ENCODE measurements at regions not wholly inside any gene's neighbourhood (a gene's known extent, or its start where the extent isn't known, plus 50 kb on each side); places are given as distances from the start of the nearest gene placed in this dataset.

GRCh38 chr3:80283783-80284182 lies 516.0 kb upstream of the ROBO1 start:
- TF ChIP-seq, protein P1, sequence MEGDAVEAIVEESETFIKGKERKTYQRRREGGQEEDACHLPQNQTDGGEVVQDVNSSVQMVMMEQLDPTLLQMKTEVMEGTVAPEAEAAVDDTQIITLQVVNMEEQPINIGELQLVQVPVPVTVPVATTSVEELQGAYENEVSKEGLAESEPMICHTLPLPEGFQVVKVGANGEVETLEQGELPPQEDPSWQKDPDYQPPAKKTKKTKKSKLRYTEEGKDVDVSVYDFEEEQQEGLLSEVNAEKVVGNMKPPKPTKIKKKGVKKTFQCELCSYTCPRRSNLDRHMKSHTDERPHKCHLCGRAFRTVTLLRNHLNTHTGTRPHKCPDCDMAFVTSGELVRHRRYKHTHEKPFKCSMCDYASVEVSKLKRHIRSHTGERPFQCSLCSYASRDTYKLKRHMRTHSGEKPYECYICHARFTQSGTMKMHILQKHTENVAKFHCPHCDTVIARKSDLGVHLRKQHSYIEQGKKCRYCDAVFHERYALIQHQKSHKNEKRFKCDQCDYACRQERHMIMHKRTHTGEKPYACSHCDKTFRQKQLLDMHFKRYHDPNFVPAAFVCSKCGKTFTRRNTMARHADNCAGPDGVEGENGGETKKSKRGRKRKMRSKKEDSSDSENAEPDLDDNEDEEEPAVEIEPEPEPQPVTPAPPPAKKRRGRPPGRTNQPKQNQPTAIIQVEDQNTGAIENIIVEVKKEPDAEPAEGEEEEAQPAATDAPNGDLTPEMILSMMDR (IDR thresholded peaks at IDR 0.05) = no peak
- no peak for TF ChIP-seq POLR2A (IDR thresholded peaks at IDR 0.05)
- TF ChIP-seq EP300 (IDR thresholded peaks at IDR 0.05) = no peak

Measured in tibial nerve (tissue), 4 donors.